Upper lobe of left lung (tissue), 4 donors: ENCODE measurements at regions not wholly inside any gene's neighbourhood (a gene's known extent, or its start where the extent isn't known, plus 50 kb on each side); places are given as distances from the start of the nearest gene placed in this dataset.

ENCODE experiments used
- CTCF ChIP-seq, 6 experiments: fragments of 450-650 bp in 4 of 6; fragments of 200-600 bp in 2 of 6; sonication (generic) in 2 of 6; IDR thresholded peaks; one replicate each; pipeline ENCODE4 v1.5.1; 2016 to 2019; ENCODE audit warnings: antibody characterized with exemption in 6 of 6
- POLR2A ChIP-seq, 4 donors: fragments of 450-650 bp; IDR thresholded peaks; one replicate each; pipeline ENCODE4 v1.5.1; 2016 to 2017; ENCODE audit warnings: antibody characterized with exemption in 4 of 4, mild to moderate bottlenecking in 2 of 4

GRCh38 chr6:10190042-10190441, 224.8 kb downstream of the TFAP2A start:
- TF ChIP-seq POLR2A (IDR thresholded peaks at IDR 0.05) (no peak), CTCF (IDR thresholded peaks at IDR 0.05) (no peak)
